Renal pelvis (tissue), 1 donor: ENCODE measurements at regions not wholly inside any gene's neighbourhood (a gene's known extent, or its start where the extent isn't known, plus 50 kb on each side); places are given as distances from the start of the nearest gene placed in this dataset.
A peak's percentile ranks its signal among the peaks of the same experiment; 100 is the strongest.

ENCODE experiments used
- DNase-seq: peaks from one replicate; pipeline ENCODE4 v3.0.0-alpha.2; 2013

GRCh38 chr3:132898141-132898540 lies 140.1 kb upstream of the TMEM108 start:
- DNase-seq: no peak

- DNase-seq: no peak
These were observed 145.2 kb upstream of the TMEM108 start for GRCh38 chr3:132892956-132893355.

- no peak for DNase-seq
These were observed 156.3 kb upstream of the TMEM108 start for GRCh38 chr3:132881756-132882409.

GRCh38 chr3:132880986-132881385 lies 157.2 kb upstream of the TMEM108 start:
- DNase-seq: no peak

- DNase-seq: peak; percentile 21
These were observed 157.4 kb upstream of the NPHP3 start for GRCh38 chr3:132879656-132880055.

GRCh38 chr3:132874701-132875100 lies 152.5 kb upstream of the NPHP3 start:
- no peak for DNase-seq

- DNase-seq: no peak
These were observed 150.5 kb upstream of the NPHP3 start for GRCh38 chr3:132872711-132873110.

- no peak for DNase-seq
These were observed 149.7 kb upstream of the NPHP3 start for GRCh38 chr3:132871956-132872355.

- no peak for DNase-seq
These were observed 148.3 kb upstream of the NPHP3 start for GRCh38 chr3:132870541-132870940.

GRCh38 chr3:132867956-132868355 lies 145.7 kb upstream of the NPHP3 start:
- no peak for DNase-seq

GRCh38 chr3:132867526-132867925 lies 145.3 kb upstream of the NPHP3 start:
- DNase-seq: no peak

GRCh38 chr3:132857317-132857716 lies 135.1 kb upstream of the NPHP3 start:
- DNase-seq: no peak

- DNase-seq: no peak
These were observed 132.8 kb upstream of the NPHP3 start for GRCh38 chr3:132854856-132855535.

- no peak for DNase-seq
These were observed 125.8 kb upstream of the NPHP3 start for GRCh38 chr3:132847849-132848625.

- no peak for DNase-seq
These were observed 121.8 kb upstream of the NPHP3 start for GRCh38 chr3:132843851-132844553.

GRCh38 chr3:132843349-132843748 lies 121.1 kb upstream of the NPHP3 start:
- DNase-seq: no peak

GRCh38 chr3:132841621-132842020 lies 119.4 kb upstream of the NPHP3 start:
- DNase-seq: no peak

- DNase-seq: no peak
These were observed 118.0 kb upstream of the NPHP3 start for GRCh38 chr3:132840201-132840700.

GRCh38 chr3:132838477-132838876 lies 116.3 kb upstream of the NPHP3 start:
- DNase-seq: no peak

- DNase-seq: no peak
These were observed 115.4 kb upstream of the NPHP3 start for GRCh38 chr3:132837615-132838014.

- DNase-seq: no peak
These were observed 112.1 kb upstream of the NPHP3 start for GRCh38 chr3:132834356-132834755.

GRCh38 chr3:132829101-132829500 lies 106.9 kb upstream of the NPHP3 start:
- DNase-seq: no peak
